Body of pancreas (tissue), 4 donors: ENCODE measurements at regions not wholly inside any gene's neighbourhood (a gene's known extent, or its start where the extent isn't known, plus 50 kb on each side); places are given as distances from the start of the nearest gene placed in this dataset.

Experiments used
- POLR2A ChIP-seq, 3 donors: fragments of 450-650 bp; IDR thresholded peaks; one replicate each; pipeline ENCODE4 v1.6.1; 2016; ENCODE audit warnings: antibody characterized with exemption in 3 of 3, mild to moderate bottlenecking in 2 of 3
- TF ChIP-seq, protein P1 (sequence below), 7 experiments: fragments of 450-650 bp in 4 of 7; fragments of 200-600 bp in 3 of 7; sonication (generic) in 3 of 7; IDR thresholded peaks; one replicate each; pipeline ENCODE4 v1.5.1; 2016 to 2019; ENCODE audit warnings: antibody characterized with exemption in 7 of 7

DNA sequence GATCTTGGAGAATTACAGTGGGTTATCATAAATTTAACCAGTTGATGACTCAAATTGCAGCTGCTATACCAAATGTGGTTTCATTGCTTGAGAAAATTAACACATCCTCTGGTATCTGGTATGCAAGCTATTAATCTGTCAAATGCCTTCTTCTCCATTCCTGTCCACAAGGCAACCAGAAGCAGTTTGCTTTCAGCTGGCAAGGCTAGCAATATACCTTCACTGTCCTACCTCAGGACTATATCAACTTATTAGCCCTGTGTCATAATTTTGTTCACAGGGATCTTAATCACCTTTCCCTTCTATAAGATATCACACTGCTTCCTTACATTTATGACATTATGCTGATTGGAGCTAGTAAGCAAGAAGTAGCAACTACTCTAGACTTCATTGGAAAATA lies 110.0 kb upstream of the GPC3 start:
- TF ChIP-seq, protein P1, sequence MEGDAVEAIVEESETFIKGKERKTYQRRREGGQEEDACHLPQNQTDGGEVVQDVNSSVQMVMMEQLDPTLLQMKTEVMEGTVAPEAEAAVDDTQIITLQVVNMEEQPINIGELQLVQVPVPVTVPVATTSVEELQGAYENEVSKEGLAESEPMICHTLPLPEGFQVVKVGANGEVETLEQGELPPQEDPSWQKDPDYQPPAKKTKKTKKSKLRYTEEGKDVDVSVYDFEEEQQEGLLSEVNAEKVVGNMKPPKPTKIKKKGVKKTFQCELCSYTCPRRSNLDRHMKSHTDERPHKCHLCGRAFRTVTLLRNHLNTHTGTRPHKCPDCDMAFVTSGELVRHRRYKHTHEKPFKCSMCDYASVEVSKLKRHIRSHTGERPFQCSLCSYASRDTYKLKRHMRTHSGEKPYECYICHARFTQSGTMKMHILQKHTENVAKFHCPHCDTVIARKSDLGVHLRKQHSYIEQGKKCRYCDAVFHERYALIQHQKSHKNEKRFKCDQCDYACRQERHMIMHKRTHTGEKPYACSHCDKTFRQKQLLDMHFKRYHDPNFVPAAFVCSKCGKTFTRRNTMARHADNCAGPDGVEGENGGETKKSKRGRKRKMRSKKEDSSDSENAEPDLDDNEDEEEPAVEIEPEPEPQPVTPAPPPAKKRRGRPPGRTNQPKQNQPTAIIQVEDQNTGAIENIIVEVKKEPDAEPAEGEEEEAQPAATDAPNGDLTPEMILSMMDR (IDR thresholded peaks at IDR 0.05), result no peak
- TF ChIP-seq POLR2A (IDR thresholded peaks at IDR 0.05), result no peak
